ENCODE measurements at regions not wholly inside any gene's neighbourhood (a gene's known extent, or its start where the extent isn't known, plus 50 kb on each side); places are given as distances from the start of the nearest gene placed in this dataset.

- TF ChIP-seq, protein P1, sequence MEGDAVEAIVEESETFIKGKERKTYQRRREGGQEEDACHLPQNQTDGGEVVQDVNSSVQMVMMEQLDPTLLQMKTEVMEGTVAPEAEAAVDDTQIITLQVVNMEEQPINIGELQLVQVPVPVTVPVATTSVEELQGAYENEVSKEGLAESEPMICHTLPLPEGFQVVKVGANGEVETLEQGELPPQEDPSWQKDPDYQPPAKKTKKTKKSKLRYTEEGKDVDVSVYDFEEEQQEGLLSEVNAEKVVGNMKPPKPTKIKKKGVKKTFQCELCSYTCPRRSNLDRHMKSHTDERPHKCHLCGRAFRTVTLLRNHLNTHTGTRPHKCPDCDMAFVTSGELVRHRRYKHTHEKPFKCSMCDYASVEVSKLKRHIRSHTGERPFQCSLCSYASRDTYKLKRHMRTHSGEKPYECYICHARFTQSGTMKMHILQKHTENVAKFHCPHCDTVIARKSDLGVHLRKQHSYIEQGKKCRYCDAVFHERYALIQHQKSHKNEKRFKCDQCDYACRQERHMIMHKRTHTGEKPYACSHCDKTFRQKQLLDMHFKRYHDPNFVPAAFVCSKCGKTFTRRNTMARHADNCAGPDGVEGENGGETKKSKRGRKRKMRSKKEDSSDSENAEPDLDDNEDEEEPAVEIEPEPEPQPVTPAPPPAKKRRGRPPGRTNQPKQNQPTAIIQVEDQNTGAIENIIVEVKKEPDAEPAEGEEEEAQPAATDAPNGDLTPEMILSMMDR (IDR thresholded peaks at IDR 0.05) = no peak
- TF ChIP-seq, protein P2, sequence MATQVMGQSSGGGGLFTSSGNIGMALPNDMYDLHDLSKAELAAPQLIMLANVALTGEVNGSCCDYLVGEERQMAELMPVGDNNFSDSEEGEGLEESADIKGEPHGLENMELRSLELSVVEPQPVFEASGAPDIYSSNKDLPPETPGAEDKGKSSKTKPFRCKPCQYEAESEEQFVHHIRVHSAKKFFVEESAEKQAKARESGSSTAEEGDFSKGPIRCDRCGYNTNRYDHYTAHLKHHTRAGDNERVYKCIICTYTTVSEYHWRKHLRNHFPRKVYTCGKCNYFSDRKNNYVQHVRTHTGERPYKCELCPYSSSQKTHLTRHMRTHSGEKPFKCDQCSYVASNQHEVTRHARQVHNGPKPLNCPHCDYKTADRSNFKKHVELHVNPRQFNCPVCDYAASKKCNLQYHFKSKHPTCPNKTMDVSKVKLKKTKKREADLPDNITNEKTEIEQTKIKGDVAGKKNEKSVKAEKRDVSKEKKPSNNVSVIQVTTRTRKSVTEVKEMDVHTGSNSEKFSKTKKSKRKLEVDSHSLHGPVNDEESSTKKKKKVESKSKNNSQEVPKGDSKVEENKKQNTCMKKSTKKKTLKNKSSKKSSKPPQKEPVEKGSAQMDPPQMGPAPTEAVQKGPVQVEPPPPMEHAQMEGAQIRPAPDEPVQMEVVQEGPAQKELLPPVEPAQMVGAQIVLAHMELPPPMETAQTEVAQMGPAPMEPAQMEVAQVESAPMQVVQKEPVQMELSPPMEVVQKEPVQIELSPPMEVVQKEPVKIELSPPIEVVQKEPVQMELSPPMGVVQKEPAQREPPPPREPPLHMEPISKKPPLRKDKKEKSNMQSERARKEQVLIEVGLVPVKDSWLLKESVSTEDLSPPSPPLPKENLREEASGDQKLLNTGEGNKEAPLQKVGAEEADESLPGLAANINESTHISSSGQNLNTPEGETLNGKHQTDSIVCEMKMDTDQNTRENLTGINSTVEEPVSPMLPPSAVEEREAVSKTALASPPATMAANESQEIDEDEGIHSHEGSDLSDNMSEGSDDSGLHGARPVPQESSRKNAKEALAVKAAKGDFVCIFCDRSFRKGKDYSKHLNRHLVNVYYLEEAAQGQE (IDR thresholded peaks at IDR 0.05; ENCODE audit: insufficient read depth in 1 of 2, low read depth in 2 of 2, low read length in 1 of 2) = no peak
These were observed 210.8 kb upstream of the CTNNB1 start for GRCh38 chr3:40988468-40988867.
